PC-9 (cell line): ENCODE measurements at regions not wholly inside any gene's neighbourhood (a gene's known extent, or its start where the extent isn't known, plus 50 kb on each side); places are given as distances from the start of the nearest gene placed in this dataset.

Source experiments
- BruUV-seq: library from RNA; stranded (reverse); fragments of 400-500 nt; replicated peaks from 2 replicates; lab custom pipeline; 2021; lab: Mats Ljungman, UMichigan
- CTCF ChIA-PET: fragments of 300-600 bp; sonication (Branson Sonifier 250); formaldehyde crosslinking; loops from one replicate; lab custom pipeline; 2022; ENCODE audit warnings: antibody characterized with exemption; lab: Charles Lee
- POLR2A ChIA-PET: fragments of 300-600 bp; sonication (Branson Sonifier 250); formaldehyde crosslinking; loops from one replicate; lab custom pipeline; 2022; ENCODE audit warnings: antibody characterized with exemption; ENCODE audit not compliant: unreplicated experiment; lab: Charles Lee
- DNase-seq, 2 experiments: peaks; one replicate each; pipeline versions ENCODE4 v3.0.0 to v3.0.0-alpha.2; 2015 to 2022; ENCODE audit warnings: mixed read lengths in 1 of 2
- H2AFZ ChIP-seq: fragments of 200-600 bp; sonication (generic); 2 replicates; pipeline ENCODE4 v1.8.1; 2017; ENCODE audit warnings: antibody characterized with exemption
- H3F3A ChIP-seq: fragments of 200-600 bp; sonication (generic); 2 replicates; pipeline ENCODE4 v1.8.1; 2017; ENCODE audit warnings: antibody characterized with exemption, mild to moderate bottlenecking, low read depth; ENCODE audit not compliant: insufficient read depth
- H3K27ac ChIP-seq: fragments of 200-600 bp; sonication (generic); 2 replicates; pipeline ENCODE4 v1.6.1; 2016; ENCODE audit warnings: mixed run types
- H3K27me3 ChIP-seq: fragments of 200-600 bp; sonication (generic); 2 replicates; pipeline ENCODE4 v1.6.1; 2016; ENCODE audit warnings: low read depth, mixed run types; ENCODE audit not compliant: insufficient read depth
- H3K36me3 ChIP-seq: fragments of 200-600 bp; sonication (generic); 2 replicates; pipeline ENCODE4 v1.6.1; 2016; ENCODE audit warnings: low read depth, mixed run types
- H3K4me1 ChIP-seq: fragments of 200-600 bp; sonication (generic); replicated peaks from 2 replicates; pipeline ENCODE4 v1.6.1; 2016; ENCODE audit warnings: mixed run types; ENCODE audit not compliant: insufficient read depth
- H3K4me2 ChIP-seq: fragments of 200-600 bp; sonication (generic); 2 replicates; pipeline ENCODE4 v1.6.1; 2017; ENCODE audit warnings: mixed run types
- H3K4me3 ChIP-seq: fragments of 200-600 bp; sonication (generic); 2 replicates; pipeline ENCODE4 v1.6.1; 2016; ENCODE audit warnings: mixed run types
- H3K79me2 ChIP-seq: fragments of 200-600 bp; sonication (generic); 2 replicates; pipeline ENCODE4 v1.6.1; 2017; ENCODE audit warnings: low read depth, mixed run types
- H3K9me2 ChIP-seq: fragments of 200-600 bp; sonication (generic); 2 replicates; pipeline ENCODE4 v1.8.1; 2017; ENCODE audit warnings: mild to moderate bottlenecking; ENCODE audit not compliant: insufficient read depth
- H3K9me3 ChIP-seq: fragments of 200-600 bp; sonication (generic); 2 replicates; pipeline ENCODE4 v1.8.1; 2016; ENCODE audit warnings: low read depth; ENCODE audit not compliant: insufficient read depth
- H4K20me1 ChIP-seq: fragments of 200-600 bp; sonication (generic); 2 replicates; pipeline ENCODE4 v1.8.1; 2017; ENCODE audit not compliant: insufficient read depth
- EZH2 ChIP-seq: fragments of 200-600 bp; sonication (generic); IDR thresholded peaks from 2 replicates; pipeline ENCODE4 v1.8.0; 2017; ENCODE audit warnings: antibody characterized with exemption, low read depth
- intact Hi-C: fragments of 100-400 bp; cut with micrococcal nuclease; formaldehyde crosslinking; loops from one replicate; pipeline ENCODE4 v1.10.0; 2022; ENCODE audit not compliant: unreplicated experiment
- TF ChIP-seq, protein P1 (sequence below): fragments of 200-600 bp; sonication (generic); conservative IDR thresholded peaks from 2 replicates; pipeline ENCODE4 v1.6.1; 2017; ENCODE audit warnings: mixed run types, antibody characterized with exemption, mild to moderate bottlenecking, moderate library complexity

- Histone ChIP-seq H2AFZ (no peak overlapping the region), H3K4me1 (no peaks in the 10 kb centered on the region), H3F3A (no peaks in the 10 kb centered on the region), H3K9me2 (no peaks in the 10 kb centered on the region), H3K36me3 (no peaks in the 10 kb centered on the region), H3K9me3 (no peaks in the 10 kb centered on the region), H3K4me3 (no peak overlapping the region), H3K27ac (no peak overlapping the region), H3K27me3 (no peaks in the 10 kb centered on the region), H3K79me2 (no peaks in the 10 kb centered on the region), H4K20me1 (no peaks in the 10 kb centered on the region), H3K4me2 (no peak overlapping the region)
- POLR2A ChIA-PET: no interaction called here
- CTCF ChIA-PET: no interaction called here
- intact Hi-C loops: no loop called here
- no peak for DNase-seq
- no peak for TF ChIP-seq EZH2
- TF ChIP-seq, protein P1, sequence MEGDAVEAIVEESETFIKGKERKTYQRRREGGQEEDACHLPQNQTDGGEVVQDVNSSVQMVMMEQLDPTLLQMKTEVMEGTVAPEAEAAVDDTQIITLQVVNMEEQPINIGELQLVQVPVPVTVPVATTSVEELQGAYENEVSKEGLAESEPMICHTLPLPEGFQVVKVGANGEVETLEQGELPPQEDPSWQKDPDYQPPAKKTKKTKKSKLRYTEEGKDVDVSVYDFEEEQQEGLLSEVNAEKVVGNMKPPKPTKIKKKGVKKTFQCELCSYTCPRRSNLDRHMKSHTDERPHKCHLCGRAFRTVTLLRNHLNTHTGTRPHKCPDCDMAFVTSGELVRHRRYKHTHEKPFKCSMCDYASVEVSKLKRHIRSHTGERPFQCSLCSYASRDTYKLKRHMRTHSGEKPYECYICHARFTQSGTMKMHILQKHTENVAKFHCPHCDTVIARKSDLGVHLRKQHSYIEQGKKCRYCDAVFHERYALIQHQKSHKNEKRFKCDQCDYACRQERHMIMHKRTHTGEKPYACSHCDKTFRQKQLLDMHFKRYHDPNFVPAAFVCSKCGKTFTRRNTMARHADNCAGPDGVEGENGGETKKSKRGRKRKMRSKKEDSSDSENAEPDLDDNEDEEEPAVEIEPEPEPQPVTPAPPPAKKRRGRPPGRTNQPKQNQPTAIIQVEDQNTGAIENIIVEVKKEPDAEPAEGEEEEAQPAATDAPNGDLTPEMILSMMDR: no peak
- no TSS peak for BruUV-seq
These were observed 404.8 kb upstream of the FAT3 start for GRCh38 chr11:91819777-91820176.

GRCh38 chr11:91819195-91819594, 405.4 kb upstream of the FAT3 start:
- no peaks in the 10 kb centered on the region for H3K36me3 ChIP-seq
- no peak for TF ChIP-seq EZH2
- TF ChIP-seq, protein P1: no peak

DNA sequence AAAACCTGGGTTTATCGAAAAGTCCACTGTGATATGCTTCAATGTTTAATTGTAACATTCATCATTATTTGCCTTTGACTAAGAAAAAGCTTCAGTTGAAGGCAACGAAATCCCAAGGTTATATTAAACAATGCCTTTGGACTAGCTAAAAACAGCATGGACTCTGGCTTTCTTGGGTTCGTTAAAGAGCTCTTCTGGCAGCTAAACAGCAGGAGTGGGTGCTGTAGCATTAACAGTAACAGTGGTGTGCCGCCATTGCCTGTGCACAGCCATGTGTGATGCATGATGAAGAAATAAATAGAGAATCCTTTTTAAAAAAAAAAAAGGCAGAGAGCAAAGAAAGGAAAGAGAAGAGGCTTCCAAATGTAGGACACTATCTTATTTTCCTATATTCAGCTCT, 406.6 kb upstream of the FAT3 start:
- peak overlapping the region; percentile 26; the same call in 1 of the 2 replicates for H2AFZ ChIP-seq
- no peak overlapping the region for H3K4me3 ChIP-seq
- H3K27me3 ChIP-seq: no peaks in the 10 kb centered on the region
- H4K20me1 ChIP-seq: no peaks in the 10 kb centered on the region
- no peak overlapping the region for H3K4me2 ChIP-seq
- DNase-seq: no peak
- H3K79me2 ChIP-seq: no peaks in the 10 kb centered on the region
- H3K27ac ChIP-seq: no peak overlapping the region
- intact Hi-C loops: no loop called here
- no peaks in the 10 kb centered on the region for H3K9me2 ChIP-seq
- no peaks in the 10 kb centered on the region for H3K36me3 ChIP-seq
- no TSS peak for BruUV-seq
- H3K4me1 ChIP-seq: no peaks in the 10 kb centered on the region
- CTCF ChIA-PET: no interaction called here
- POLR2A ChIA-PET: no interaction called here
- H3K9me3 ChIP-seq: no peaks in the 10 kb centered on the region
- TF ChIP-seq EZH2: no peak
- TF ChIP-seq, protein P1: no peak
- H3F3A ChIP-seq: no peaks in the 10 kb centered on the region

More at GRCh38 chr11:91819195-91819594, 405.4 kb upstream of the FAT3 start:
- no peaks in the 10 kb centered on the region for H3K9me2 ChIP-seq
- no peak overlapping the region for H3K4me3 ChIP-seq
- H3K4me1 ChIP-seq: no peaks in the 10 kb centered on the region
- no peak for DNase-seq
- H3F3A ChIP-seq: no peaks in the 10 kb centered on the region
- H3K27me3 ChIP-seq: no peaks in the 10 kb centered on the region
- no peak overlapping the region for H3K4me2 ChIP-seq
- CTCF ChIA-PET: no interaction called here
- H3K9me3 ChIP-seq: no peaks in the 10 kb centered on the region
- no peak overlapping the region for H3K27ac ChIP-seq
- no TSS peak for BruUV-seq
- H4K20me1 ChIP-seq: no peaks in the 10 kb centered on the region
- POLR2A ChIA-PET: no interaction called here
- intact Hi-C loops: no loop called here
- no peak overlapping the region for H2AFZ ChIP-seq
- no peaks in the 10 kb centered on the region for H3K79me2 ChIP-seq
